HepG2 (cell line): ENCODE measurements at regions not wholly inside any gene's neighbourhood (a gene's known extent, or its start where the extent isn't known, plus 50 kb on each side); places are given as distances from the start of the nearest gene placed in this dataset.

ENCODE experiments used
- ATAC-seq: fragments of 200-7000 bp; cut with Tn5 transposase; 3 replicates; pipeline ENCODE4 v1.9.1; 2020; ENCODE audit warnings: mild to moderate bottlenecking, moderate library complexity
- BruUV-seq: library from RNA; stranded (reverse); fragments of 400-500 nt; replicated peaks from 2 replicates; lab custom pipeline; 2021; lab: Mats Ljungman, UMichigan
- CTCF ChIA-PET: fragments of 300-600 bp; formaldehyde crosslinking; extraction: SDS; loops from one replicate; lab custom pipeline; 2021; ENCODE audit warnings: low total read pairs, inconsistent platforms, low intra/inter-chr PET ratio; lab: Yijun Ruan, JAX
- POLR2A ChIA-PET: fragments of 350-600 bp; sonication (Branson Sonifier 250); formaldehyde crosslinking; loops from one replicate; lab custom pipeline; 2020; ENCODE audit warnings: antibody characterized with exemption, inconsistent platforms; lab: Yijun Ruan, JAX
- DNase-seq: peaks from one replicate; pipeline ENCODE4 v3.0.0-alpha.2; 2015; ENCODE audit warnings: low spot score
- FAIRE-seq: peaks from 3 replicates; lab custom pipeline; 2011; peaks lifted over from hg19 to GRCh38; lab: Jason Lieb, UNC
- H2AFZ ChIP-seq: one replicate; pipeline ENCODE4 v1.6.1; 2011; ENCODE audit warnings: low read length, inconsistent platforms
- H3K27ac ChIP-seq: fragments of 300-600 bp; 3 replicates; pipeline ENCODE4 v1.8.0; 2011; ENCODE audit warnings: mixed run types, mild to moderate bottlenecking, mixed read lengths, low read length, inconsistent platforms; ENCODE audit not compliant: insufficient read depth; ENCODE audit errors: extremely low read length
- H3K27me3 ChIP-seq, 2 experiments: fragments of 200-600 bp in 1 of 2; 2 replicates in 1 of 2; 3 replicates in 1 of 2; pipeline versions ENCODE4 v1.6.0 to v1.8.0; 2011; ENCODE audit warnings: low read length in 2 of 2, mild to moderate bottlenecking in 2 of 2, moderate library complexity in 2 of 2, inconsistent platforms in 1 of 2; ENCODE audit not compliant: insufficient read depth in 2 of 2, control insufficient read depth in 1 of 2
- H3K36me3 ChIP-seq, 2 experiments: fragments of 200-600 bp in 1 of 2; replicated peaks in 1 of 2; 2 replicates in 1 of 2; 3 replicates in 1 of 2; pipeline versions ENCODE4 v1.5.1 to v1.8.0; 2011; ENCODE audit warnings: low read length in 2 of 2, inconsistent platforms in 1 of 2; ENCODE audit not compliant: insufficient read depth in 2 of 2, control insufficient read depth in 1 of 2
- H3K4me1 ChIP-seq: 2 replicates; pipeline ENCODE4 v1.5.1; 2012; ENCODE audit warnings: low read length, inconsistent platforms; ENCODE audit not compliant: insufficient read depth
- H3K4me2 ChIP-seq: 2 replicates; pipeline ENCODE4 v1.6.0; 2011; ENCODE audit warnings: low read depth, low read length, inconsistent platforms
- H3K4me3 ChIP-seq, 3 experiments: fragments of 200-600 bp in 1 of 3; sonication (generic), shearing (Covaris generic) in 1 of 3; replicated peaks in 1 of 3; 2 replicates each; pipeline ENCODE4 v1.5.1; 2011 to 2016; ENCODE audit warnings: low read length in 3 of 3, inconsistent platforms in 2 of 3, low read depth in 2 of 3, mild to moderate bottlenecking in 2 of 3, control low read depth in 1 of 3, mixed read lengths in 1 of 3; ENCODE audit not compliant: insufficient read depth in 1 of 3
- H3K79me2 ChIP-seq: one replicate; pipeline ENCODE4 v1.6.1; 2011; ENCODE audit warnings: low read length, inconsistent platforms; ENCODE audit not compliant: insufficient read depth
- H3K9ac ChIP-seq: 2 replicates; pipeline ENCODE4 v1.6.0; 2011; ENCODE audit warnings: mild to moderate bottlenecking, low read depth, low read length, inconsistent platforms; ENCODE audit not compliant: insufficient read depth
- H3K9me3 ChIP-seq: 2 replicates; pipeline ENCODE4 v1.5.1; 2012; ENCODE audit warnings: mild to moderate bottlenecking, low read length
- H4K20me1 ChIP-seq: 2 replicates; pipeline ENCODE4 v1.6.0; 2011; ENCODE audit warnings: inconsistent platforms, mild to moderate bottlenecking, low read length, moderate library complexity; ENCODE audit not compliant: insufficient read depth
- GTF3A ChIP-seq: sonication (generic); formaldehyde crosslinking; conservative IDR thresholded peaks from 2 replicates; pipeline ENCODE4 v1.4.0; 2020; ENCODE audit warnings: mild to moderate bottlenecking, missing genetic modification reagents
- HDAC6 ChIP-seq: fragments of 200-600 bp; sonication (generic); IDR thresholded peaks from 2 replicates; pipeline ENCODE4 v1.7.0; 2017; ENCODE audit warnings: mild to moderate bottlenecking, antibody characterized with exemption, low read length, low read depth
- ZBTB3 ChIP-seq: sonication (generic); formaldehyde crosslinking; IDR thresholded peaks from 2 replicates; pipeline ENCODE4 v1.4.0; 2020; ENCODE audit warnings: low read depth, mild to moderate bottlenecking, moderate library complexity, missing genetic modification reagents, borderline replicate concordance
- ZFP36 ChIP-seq: fragments of 150-350 bp; IDR thresholded peaks from 2 replicates; pipeline ENCODE4 v1.6.1; 2018; ENCODE audit warnings: borderline replicate concordance, low read length, low read depth; ENCODE audit not compliant: partially characterized antibody
- ZNF234 ChIP-seq: sonication (generic); formaldehyde crosslinking; conservative IDR thresholded peaks from 2 replicates; pipeline ENCODE4 v1.5.1; 2020; ENCODE audit warnings: mild to moderate bottlenecking, missing genetic modification reagents
- ZNF660 ChIP-seq: sonication (generic); formaldehyde crosslinking; IDR thresholded peaks from 2 replicates; pipeline ENCODE4 v1.5.1; 2020; ENCODE audit warnings: mild to moderate bottlenecking, low read depth, missing genetic modification reagents, borderline replicate concordance
- ZSCAN12 ChIP-seq: sonication (generic); formaldehyde crosslinking; IDR thresholded peaks from 2 replicates; pipeline ENCODE4 v1.9.0; 2021; ENCODE audit warnings: mild to moderate bottlenecking, missing genetic modification reagents
- WGBS: methylation state at CpG from one replicate; pipeline ENCODE4 v1.1.6; 2017; ENCODE audit warnings: low lambda C conversion rate; 5-methylcytosine and 5-hydroxymethylcytosine counted together
- in situ Hi-C: cut with HindIII; loops from 2 replicates; pipeline ENCODE4 v1.10.0; 2017; ENCODE audit warnings: low pct_unique_long_range_greater_than_20kb; ENCODE audit not compliant: extremely low pct_ligation_motif_present
- intact Hi-C: fragments of 100-400 bp; cut with micrococcal nuclease; formaldehyde crosslinking; loops from one replicate; pipeline ENCODE4 v1.10.0; 2022; ENCODE audit not compliant: unreplicated experiment
- TF ChIP-seq, protein P1 (sequence below): sonication (generic); formaldehyde crosslinking; IDR thresholded peaks from 2 replicates; pipeline ENCODE4 v1.4.0; 2020; ENCODE audit warnings: missing genetic modification reagents
- TF ChIP-seq, protein P2 (sequence below): sonication (generic); formaldehyde crosslinking; IDR thresholded peaks from 2 replicates; pipeline ENCODE4 v1.5.0; 2020; ENCODE audit warnings: mild to moderate bottlenecking, missing genetic modification reagents
- TF ChIP-seq, protein P3 (sequence below): sonication (generic); formaldehyde crosslinking; IDR thresholded peaks from 2 replicates; pipeline ENCODE4 v1.4.0; 2020; ENCODE audit warnings: missing genetic modification reagents, borderline replicate concordance

DNA sequence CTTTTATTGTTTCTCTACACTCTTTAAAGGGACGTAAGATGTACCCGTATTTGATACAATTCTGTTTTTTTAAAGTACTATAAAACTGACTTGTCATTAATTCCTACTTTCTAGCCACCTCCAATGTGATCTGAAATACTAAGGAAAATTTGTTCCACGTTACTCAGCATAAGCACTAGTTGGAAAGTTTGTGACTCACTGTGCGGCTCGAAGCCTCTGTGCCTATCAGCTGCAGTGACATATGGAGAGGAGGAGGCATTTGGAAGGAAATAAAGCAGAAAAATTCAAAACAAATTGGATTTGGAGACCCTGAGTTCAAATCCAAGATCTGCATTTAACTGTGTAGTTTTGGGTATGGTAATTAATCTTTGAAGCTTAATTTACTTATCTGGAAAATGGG lies 339.3 kb downstream of the BRINP1 start:
- Histone ChIP-seq H3K9me3 (peaks cover 79% of the 10 kb centered on the region), H4K20me1 (no peaks in the 10 kb centered on the region), H3K4me1 (no peaks in the 10 kb centered on the region), H3K4me2 (no peak overlapping the region), H2AFZ (no peak overlapping the region), H3K27ac (no peak overlapping the region), H3K36me3 (no peaks in the 10 kb centered on the region), H3K4me3 (no peak overlapping the region), H3K9ac (no peak overlapping the region), H3K27me3 (no peaks in the 10 kb centered on the region), H3K79me2 (no peaks in the 10 kb centered on the region)
- TF ChIP-seq ZNF660 (CRISPR knock-in tag) (no peak), GTF3A (CRISPR knock-in tag) (no peak), ZFP36 (no peak), HDAC6 (no peak), ZBTB3 (CRISPR knock-in tag) (no peak)
- TF ChIP-seq, protein P1, sequence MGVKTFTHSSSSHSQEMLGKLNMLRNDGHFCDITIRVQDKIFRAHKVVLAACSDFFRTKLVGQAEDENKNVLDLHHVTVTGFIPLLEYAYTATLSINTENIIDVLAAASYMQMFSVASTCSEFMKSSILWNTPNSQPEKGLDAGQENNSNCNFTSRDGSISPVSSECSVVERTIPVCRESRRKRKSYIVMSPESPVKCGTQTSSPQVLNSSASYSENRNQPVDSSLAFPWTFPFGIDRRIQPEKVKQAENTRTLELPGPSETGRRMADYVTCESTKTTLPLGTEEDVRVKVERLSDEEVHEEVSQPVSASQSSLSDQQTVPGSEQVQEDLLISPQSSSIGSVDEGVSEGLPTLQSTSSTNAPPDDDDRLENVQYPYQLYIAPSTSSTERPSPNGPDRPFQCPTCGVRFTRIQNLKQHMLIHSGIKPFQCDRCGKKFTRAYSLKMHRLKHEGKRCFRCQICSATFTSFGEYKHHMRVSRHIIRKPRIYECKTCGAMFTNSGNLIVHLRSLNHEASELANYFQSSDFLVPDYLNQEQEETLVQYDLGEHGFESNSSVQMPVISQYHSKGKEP (CRISPR knock-in tag): no peak
- FAIRE-seq (no peak), DNase-seq (no peak), ATAC-seq (no peak)
- BruUV-seq: no TSS peak
- ChIA-PET CTCF (no interaction called here), POLR2A (no interaction called here)
- WGBS: 1% methylated on average over 5 of the region's 5 CpGs
- in situ Hi-C loops: no loop called here
- intact Hi-C loops: no loop called here

DNA sequence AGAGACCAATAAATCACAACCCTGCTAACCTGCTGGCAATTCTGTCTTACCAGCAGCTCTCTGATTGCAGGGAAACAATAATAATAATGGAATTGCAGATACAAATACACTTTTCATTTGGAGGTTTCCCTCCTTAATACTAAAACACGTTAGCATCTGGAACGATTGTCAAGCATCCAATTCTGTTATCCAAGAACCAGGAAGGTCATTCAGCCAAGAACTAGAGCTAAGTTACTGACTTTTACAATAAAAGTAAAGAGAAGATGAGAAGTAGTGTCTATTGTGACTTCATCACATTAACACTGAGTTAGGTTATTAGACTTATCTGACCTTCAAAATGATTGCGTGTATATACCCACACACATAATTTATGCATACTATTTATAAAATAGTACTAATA lies 335.6 kb downstream of the BRINP1 start:
- ATAC-seq (no peak), FAIRE-seq (no peak), DNase-seq (no peak)
- Histone ChIP-seq H3K27ac (no peak overlapping the region), H3K9ac (no peak overlapping the region), H2AFZ (no peak overlapping the region), H3K79me2 (no peaks in the 10 kb centered on the region), H3K9me3 (peaks cover 72% of the 10 kb centered on the region), H3K27me3 (no peaks in the 10 kb centered on the region), H3K4me3 (no peak overlapping the region), H4K20me1 (no peaks in the 10 kb centered on the region), H3K36me3 (no peaks in the 10 kb centered on the region), H3K4me1 (no peaks in the 10 kb centered on the region), H3K4me2 (no peak overlapping the region)
- CTCF ChIA-PET: no interaction called here
- POLR2A ChIA-PET: no interaction called here
- BruUV-seq: no TSS peak
- 18% methylated on average over 3 of the region's 3 CpGs for WGBS
- intact Hi-C loops (no loop called here), in situ Hi-C loops (no loop called here)
- TF ChIP-seq ZSCAN12 (CRISPR knock-in tag) (no peak), ZNF234 (no peak)
- TF ChIP-seq, protein P2, sequence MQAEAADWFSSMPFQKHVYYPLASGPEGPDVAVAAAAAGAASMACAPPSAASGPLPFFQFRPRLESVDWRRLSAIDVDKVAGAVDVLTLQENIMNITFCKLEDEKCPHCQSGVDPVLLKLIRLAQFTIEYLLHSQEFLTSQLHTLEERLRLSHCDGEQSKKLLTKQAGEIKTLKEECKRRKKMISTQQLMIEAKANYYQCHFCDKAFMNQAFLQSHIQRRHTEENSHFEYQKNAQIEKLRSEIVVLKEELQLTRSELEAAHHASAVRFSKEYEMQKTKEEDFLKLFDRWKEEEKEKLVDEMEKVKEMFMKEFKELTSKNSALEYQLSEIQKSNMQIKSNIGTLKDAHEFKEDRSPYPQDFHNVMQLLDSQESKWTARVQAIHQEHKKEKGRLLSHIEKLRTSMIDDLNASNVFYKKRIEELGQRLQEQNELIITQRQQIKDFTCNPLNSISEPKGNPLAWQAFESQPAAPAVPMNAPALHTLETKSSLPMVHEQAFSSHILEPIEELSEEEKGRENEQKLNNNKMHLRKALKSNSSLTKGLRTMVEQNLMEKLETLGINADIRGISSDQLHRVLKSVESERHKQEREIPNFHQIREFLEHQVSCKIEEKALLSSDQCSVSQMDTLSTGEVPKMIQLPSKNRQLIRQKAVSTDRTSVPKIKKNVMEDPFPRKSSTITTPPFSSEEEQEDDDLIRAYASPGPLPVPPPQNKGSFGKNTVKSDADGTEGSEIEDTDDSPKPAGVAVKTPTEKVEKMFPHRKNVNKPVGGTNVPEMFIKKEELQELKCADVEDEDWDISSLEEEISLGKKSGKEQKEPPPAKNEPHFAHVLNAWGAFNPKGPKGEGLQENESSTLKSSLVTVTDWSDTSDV (CRISPR knock-in tag): no peak
- TF ChIP-seq, protein P3, sequence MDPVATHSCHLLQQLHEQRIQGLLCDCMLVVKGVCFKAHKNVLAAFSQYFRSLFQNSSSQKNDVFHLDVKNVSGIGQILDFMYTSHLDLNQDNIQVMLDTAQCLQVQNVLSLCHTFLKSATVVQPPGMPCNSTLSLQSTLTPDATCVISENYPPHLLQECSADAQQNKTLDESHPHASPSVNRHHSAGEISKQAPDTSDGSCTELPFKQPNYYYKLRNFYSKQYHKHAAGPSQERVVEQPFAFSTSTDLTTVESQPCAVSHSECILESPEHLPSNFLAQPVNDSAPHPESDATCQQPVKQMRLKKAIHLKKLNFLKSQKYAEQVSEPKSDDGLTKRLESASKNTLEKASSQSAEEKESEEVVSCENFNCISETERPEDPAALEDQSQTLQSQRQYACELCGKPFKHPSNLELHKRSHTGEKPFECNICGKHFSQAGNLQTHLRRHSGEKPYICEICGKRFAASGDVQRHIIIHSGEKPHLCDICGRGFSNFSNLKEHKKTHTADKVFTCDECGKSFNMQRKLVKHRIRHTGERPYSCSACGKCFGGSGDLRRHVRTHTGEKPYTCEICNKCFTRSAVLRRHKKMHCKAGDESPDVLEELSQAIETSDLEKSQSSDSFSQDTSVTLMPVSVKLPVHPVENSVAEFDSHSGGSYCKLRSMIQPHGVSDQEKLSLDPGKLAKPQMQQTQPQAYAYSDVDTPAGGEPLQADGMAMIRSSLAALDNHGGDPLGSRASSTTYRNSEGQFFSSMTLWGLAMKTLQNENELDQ (CRISPR knock-in tag): no peak
